ENCODE measurements at regions not wholly inside any gene's neighbourhood (a gene's known extent, or its start where the extent isn't known, plus 50 kb on each side); places are given as distances from the start of the nearest gene placed in this dataset.

GRCh38 chr12:42824327-42824726, 234.8 kb upstream of the PRICKLE1 start:
- TF ChIP-seq MAX (IDR thresholded peaks at IDR 0.05; ENCODE audit: insufficient read depth, insufficient read length) (no peak), POLR2A (IDR thresholded peaks at IDR 0.05; ENCODE audit: low read depth, low read length) (no peak), EZH2 (IDR thresholded peaks at IDR 0.05; ENCODE audit: borderline replicate concordance, low read depth, low read length, severe bottlenecking) (no peak), CTCF (IDR thresholded peaks at IDR 0.05; ENCODE audit: extremely low read depth in 1 of 2, insufficient read depth in 1 of 2, low read depth in 1 of 2, low read length in 2 of 2) (no peak)

Data from endothelial cell of umbilical vein (primary cell).